SIG-M5 treated with dmso at 0.1 percent for 504 hours (cell line): ENCODE measurements at regions not wholly inside any gene's neighbourhood (a gene's known extent, or its start where the extent isn't known, plus 50 kb on each side); places are given as distances from the start of the nearest gene placed in this dataset.
"Not testable (repeated sequence)": the region's sequence is repeated elsewhere in the genome, so short reads cannot be mapped to it uniquely, and the experiment has no call there.

ENCODE experiments used
- DNase-seq: peaks from one replicate; lab custom pipeline; 2025; ENCODE audit not compliant: unreplicated experiment; lab: John Stamatoyannopoulos, UW

GRCh38 chr3:77707281-77707680 is 667.4 kb downstream of the ROBO2 start:
- DNase-seq, result no peak

DNA sequence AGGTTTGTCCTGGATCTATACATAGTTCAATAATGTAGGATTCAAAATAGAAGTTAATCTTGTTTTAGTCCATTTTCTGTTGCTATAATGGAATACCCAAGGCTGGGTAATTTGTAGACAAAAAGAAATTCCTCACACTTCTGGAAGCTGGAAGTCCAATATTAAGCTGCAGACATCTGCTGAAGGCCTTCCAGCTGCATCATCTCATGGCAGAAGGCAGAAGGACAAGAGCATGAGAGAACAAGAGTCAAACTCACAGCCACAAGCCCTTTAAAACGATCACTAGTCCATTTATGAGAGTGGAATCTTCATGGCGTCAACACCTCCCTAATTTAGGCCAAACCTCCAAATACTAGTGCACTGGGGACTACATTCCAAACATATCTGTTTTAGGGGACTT is 669.3 kb downstream of the ROBO2 start:
- DNase-seq, result no peak

DNA sequence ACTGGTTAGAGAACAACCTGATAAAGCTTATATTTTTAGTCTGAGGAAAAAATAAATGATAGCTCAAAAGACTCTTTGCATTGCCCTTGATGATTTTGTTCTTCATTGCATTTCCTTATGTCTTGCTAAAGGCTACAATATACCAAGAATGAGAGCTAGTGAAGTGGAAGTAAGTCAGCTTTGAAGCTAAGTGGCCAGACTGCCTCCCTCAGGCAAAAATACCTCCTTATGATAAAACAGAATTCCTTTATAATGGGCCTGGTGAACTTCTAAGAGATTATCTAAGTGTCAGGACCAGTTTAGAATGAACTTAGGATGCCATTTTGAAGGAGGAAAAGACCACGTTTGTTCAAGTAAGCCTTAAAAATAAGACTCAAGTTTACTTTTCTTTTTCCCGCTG is 678.4 kb downstream of the ROBO2 start:
- no peak for DNase-seq

- no peak for DNase-seq
These were observed 680.6 kb downstream of the ROBO2 start for GRCh38 chr3:77720460-77720971.

DNA sequence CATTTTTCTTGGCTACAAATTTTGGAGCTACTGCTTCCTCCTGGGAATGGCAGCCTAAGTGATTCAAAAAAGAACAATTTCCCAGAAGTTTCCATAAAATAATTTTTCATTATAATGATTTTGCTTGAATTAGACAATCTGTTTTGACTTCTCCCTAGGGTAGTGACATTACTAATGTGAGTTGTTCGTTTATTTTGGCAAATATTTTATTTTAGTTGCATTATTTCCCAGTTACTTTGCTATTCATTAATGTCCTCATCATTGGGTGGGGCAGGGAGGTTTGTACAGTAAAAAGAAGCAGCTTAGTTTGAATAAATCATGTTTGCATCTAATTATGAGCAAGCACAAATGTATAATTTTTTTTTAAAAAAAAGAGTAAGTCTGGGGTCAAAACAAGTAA is 686.6 kb downstream of the ROBO2 start:
- no peak for DNase-seq

DNA sequence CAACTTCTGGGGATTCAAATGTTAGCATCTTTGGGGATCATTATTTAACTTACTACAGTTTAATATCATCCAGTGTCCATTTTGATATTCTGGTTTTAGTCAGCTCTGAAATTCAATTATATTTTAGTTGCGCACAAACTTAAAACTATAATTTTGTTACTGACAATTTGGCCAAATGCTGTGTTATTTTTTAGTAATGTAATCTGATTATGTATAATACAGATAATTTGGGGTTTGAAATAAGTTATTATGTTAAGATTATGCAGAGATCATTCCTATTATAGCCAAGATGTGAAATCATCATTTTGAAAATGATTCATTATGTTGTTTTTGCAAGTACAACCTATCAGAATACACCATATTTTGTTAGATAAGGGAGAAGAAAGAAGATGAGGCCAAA is 706.1 kb downstream of the ROBO2 start:
- no peak for DNase-seq

DNA sequence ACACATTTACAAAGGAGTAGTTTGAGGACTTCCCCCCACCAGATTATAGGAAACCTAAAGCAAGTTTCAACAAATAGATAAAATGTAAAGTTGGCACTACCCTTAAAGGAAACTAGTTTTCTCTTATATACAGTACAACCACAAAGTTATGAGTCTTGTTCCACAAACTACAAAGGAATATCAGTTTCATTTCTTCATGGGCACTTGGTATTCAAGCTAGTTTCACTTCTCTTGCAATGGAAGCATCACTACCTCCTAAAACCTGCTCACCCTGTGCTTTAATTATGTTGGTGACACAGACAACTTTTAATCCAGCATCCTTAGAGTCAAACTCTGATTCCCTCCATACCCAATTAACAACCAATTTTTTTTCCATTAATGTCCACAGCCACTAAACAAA is 707.0 kb downstream of the ROBO2 start:
- no peak for DNase-seq

- DNase-seq, result not testable (repeated sequence)
These were observed 716.6 kb downstream of the ROBO2 start for GRCh38 chr3:77756397-77756975.

GRCh38 chr3:77772459-77772858 is 732.6 kb downstream of the ROBO2 start:
- no peak for DNase-seq

GRCh38 chr3:77773084-77773483 is 733.2 kb downstream of the ROBO2 start:
- no peak for DNase-seq

- no peak for DNase-seq
These were observed 740.5 kb downstream of the ROBO2 start for GRCh38 chr3:77780278-77780996.

- no peak for DNase-seq
These were observed 746.3 kb downstream of the ROBO2 start for GRCh38 chr3:77786216-77786615.

- DNase-seq, result no peak
These were observed 755.1 kb downstream of the ROBO2 start for GRCh38 chr3:77795013-77795412.

DNA sequence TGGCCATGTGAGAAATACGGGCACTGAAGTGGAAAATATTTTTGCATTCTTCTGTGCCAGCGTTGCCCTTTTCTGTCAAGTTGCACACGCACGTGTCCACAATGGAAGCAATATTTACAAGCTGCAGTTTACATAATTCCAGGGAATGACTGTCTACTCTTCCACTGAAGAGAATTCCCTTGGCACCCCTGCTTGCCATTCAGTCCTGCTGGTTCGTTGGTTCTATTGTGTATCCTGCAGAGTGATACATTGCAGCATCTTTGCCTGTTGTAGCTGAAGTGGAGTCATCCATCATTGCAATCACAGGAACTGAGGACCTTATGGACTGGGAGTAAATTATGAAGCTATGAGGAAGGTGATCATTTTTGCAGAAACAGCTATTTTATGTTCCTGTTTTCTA is 759.4 kb downstream of the ROBO2 start:
- DNase-seq, result no peak

GRCh38 chr3:77800893-77801292 is 761.0 kb downstream of the ROBO2 start:
- DNase-seq, result no peak

GRCh38 chr3:77807312-77807711 is 767.4 kb downstream of the ROBO2 start:
- no peak for DNase-seq

GRCh38 chr3:77814845-77815244 is 774.9 kb downstream of the ROBO2 start:
- DNase-seq, result no peak

DNA sequence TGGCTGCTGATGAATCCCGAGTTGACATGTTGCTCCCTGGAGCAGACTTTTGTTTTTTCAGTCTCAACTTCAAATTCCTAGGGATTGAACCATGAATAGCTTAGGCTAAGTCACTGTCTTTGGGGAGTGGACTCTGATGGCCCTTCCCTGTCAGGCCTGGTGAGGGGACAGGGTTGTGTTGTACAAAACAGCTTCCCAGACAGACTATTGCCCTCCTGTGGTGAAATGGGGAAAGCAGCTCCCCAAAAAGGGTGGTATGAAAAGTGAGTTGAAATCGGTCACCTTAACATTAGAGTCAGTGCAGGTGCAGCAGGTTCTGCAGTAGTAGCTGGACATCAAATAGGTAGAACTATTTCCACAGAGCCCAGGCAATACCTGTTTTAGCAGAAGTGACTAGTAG is 775.6 kb downstream of the ROBO2 start:
- no peak for DNase-seq

GRCh38 chr3:77816366-77816765 is 776.5 kb downstream of the ROBO2 start:
- no peak for DNase-seq

- no peak for DNase-seq
These were observed 785.3 kb downstream of the ROBO2 start for GRCh38 chr3:77825001-77825827.

DNA sequence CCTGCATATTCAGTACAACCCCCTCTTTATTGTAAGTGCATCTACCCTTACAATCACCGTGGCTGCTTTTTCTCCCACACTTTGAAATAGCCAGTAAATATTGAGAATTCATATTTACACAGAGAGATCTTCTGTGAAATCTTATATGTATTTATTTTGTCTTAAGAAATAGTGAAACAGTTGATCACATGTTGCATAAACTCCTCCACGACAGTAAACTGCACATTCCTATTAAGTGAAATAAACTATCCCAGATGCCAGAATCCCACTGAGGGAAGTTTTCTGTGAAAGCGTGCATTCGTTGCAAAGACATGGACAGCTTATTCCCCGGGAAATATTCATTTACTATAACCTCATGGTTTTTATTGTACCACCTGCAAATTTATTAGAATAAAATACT is 796.0 kb downstream of the ROBO2 start:
- no peak for DNase-seq

DNA sequence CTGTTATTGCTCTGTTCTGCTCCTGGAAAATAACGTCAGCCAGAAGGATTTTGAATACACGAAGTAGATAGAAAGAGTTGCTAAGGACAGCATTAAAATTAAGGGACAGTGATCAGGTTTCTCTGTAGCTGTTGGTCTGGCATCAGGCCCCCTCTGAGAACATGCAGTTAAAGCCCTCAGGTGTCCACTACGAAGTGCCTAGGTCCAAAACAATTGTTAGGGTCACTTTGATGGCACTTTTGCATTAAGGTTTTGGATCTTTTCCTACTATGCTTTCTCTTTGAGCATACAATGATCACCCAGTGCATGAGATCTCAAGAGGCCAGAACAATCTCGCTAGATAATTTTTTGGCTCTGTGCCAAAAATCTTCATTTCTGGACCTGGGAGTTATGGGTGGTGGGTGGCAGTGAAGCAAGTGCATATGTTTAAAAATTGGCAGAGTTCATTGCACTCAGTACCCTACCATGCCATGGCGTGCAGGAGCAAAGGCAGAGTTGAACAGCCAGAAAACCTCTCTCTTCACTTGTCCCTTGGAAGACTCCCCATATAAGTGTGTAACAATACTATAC is 797.6 kb downstream of the ROBO2 start:
- no peak for DNase-seq
